ENCODE measurements at regions not wholly inside any gene's neighbourhood (a gene's known extent, or its start where the extent isn't known, plus 50 kb on each side); places are given as distances from the start of the nearest gene placed in this dataset.

DNA sequence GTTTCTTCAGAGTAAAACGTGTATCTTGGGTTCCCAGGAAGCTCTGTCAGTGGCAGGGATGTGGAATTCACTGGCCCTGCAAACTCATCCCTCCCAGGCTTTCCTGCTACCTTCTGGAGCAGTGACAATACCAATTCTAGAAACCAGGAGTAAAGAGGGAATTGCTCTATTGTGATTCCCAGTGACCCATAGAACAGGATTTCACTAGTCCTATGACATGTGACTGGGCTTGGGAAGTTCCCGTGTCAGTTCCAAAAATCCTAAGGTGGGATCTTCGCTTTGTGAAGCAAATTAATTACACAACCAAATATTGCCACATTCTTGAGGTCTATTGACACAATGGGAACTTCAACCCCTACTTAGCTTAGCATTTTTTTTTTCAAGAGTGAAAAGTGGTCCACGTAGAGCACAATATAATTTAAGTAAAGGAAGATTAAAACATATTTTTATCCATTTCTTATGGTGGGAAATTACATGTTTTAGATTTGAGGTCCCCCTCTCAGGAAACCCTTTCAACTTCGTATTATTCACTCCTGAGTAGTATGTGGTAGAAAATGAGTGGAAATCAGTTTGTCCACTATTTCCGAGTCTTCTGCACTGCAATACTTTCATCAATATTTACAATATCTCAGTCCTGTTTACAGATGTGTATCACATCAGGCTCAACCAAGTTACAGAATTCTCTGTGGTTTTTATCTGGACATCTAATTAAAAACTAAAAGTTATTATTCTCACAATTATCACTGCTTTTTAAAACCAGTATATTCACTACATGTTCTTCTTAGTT, 88.9 kb upstream of the SOX5 start (continued):
- TF ChIP-seq ARID4A (CRISPR knock-in tag; IDR thresholded peaks at IDR 0.05; ENCODE audit: borderline replicate concordance) (peak; percentile 49; the same call in 1 of the 2 replicates), TBX3 (IDR thresholded peaks at IDR 0.05; ENCODE audit: borderline replicate concordance) (peak; percentile 41; the same call in 1 of the 2 replicates), MED1 (CRISPR knock-in tag; IDR thresholded peaks at IDR 0.05) (peak; percentile 87), FOXK1 (CRISPR knock-in tag; IDR thresholded peaks at IDR 0.05; ENCODE audit: borderline replicate concordance, low read depth) (peak; percentile 29; the same call in 1 of the 2 replicates), MTA3 (CRISPR knock-in tag; IDR thresholded peaks at IDR 0.05) (no peak), ZNF414 (CRISPR knock-in tag; IDR thresholded peaks at IDR 0.05) (0 out of 2 replicates have a peak, but pooled peaks have one; percentile 39), NR2F6 (IDR thresholded peaks at IDR 0.05) (peak; percentile 75), NR2F6 (CRISPR knock-in tag; IDR thresholded peaks at IDR 0.05) (peak; percentile 33; the same call in 1 of the 2 replicates), ZNF101 (CRISPR knock-in tag; IDR thresholded peaks at IDR 0.05; ENCODE audit: borderline replicate concordance, low read depth) (no peak), HOXA3 (CRISPR knock-in tag; IDR thresholded peaks at IDR 0.05) (peak; percentile 50), NFATC3 (CRISPR knock-in tag; IDR thresholded peaks at IDR 0.05) (no peak), ZNF317 (CRISPR knock-in tag; IDR thresholded peaks at IDR 0.05) (0 out of 2 replicates have a peak, but pooled peaks have one; percentile 40), TEF (CRISPR knock-in tag; IDR thresholded peaks at IDR 0.05) (peak; percentile 47; the same call in 1 of the 2 replicates), ZBTB26 (CRISPR knock-in tag; IDR thresholded peaks at IDR 0.05; ENCODE audit: borderline replicate concordance) (peak; percentile 99), SMARCE1 (IDR thresholded peaks at IDR 0.05; ENCODE audit: borderline replicate concordance) (no peak)
- TF ChIP-seq, protein P1, sequence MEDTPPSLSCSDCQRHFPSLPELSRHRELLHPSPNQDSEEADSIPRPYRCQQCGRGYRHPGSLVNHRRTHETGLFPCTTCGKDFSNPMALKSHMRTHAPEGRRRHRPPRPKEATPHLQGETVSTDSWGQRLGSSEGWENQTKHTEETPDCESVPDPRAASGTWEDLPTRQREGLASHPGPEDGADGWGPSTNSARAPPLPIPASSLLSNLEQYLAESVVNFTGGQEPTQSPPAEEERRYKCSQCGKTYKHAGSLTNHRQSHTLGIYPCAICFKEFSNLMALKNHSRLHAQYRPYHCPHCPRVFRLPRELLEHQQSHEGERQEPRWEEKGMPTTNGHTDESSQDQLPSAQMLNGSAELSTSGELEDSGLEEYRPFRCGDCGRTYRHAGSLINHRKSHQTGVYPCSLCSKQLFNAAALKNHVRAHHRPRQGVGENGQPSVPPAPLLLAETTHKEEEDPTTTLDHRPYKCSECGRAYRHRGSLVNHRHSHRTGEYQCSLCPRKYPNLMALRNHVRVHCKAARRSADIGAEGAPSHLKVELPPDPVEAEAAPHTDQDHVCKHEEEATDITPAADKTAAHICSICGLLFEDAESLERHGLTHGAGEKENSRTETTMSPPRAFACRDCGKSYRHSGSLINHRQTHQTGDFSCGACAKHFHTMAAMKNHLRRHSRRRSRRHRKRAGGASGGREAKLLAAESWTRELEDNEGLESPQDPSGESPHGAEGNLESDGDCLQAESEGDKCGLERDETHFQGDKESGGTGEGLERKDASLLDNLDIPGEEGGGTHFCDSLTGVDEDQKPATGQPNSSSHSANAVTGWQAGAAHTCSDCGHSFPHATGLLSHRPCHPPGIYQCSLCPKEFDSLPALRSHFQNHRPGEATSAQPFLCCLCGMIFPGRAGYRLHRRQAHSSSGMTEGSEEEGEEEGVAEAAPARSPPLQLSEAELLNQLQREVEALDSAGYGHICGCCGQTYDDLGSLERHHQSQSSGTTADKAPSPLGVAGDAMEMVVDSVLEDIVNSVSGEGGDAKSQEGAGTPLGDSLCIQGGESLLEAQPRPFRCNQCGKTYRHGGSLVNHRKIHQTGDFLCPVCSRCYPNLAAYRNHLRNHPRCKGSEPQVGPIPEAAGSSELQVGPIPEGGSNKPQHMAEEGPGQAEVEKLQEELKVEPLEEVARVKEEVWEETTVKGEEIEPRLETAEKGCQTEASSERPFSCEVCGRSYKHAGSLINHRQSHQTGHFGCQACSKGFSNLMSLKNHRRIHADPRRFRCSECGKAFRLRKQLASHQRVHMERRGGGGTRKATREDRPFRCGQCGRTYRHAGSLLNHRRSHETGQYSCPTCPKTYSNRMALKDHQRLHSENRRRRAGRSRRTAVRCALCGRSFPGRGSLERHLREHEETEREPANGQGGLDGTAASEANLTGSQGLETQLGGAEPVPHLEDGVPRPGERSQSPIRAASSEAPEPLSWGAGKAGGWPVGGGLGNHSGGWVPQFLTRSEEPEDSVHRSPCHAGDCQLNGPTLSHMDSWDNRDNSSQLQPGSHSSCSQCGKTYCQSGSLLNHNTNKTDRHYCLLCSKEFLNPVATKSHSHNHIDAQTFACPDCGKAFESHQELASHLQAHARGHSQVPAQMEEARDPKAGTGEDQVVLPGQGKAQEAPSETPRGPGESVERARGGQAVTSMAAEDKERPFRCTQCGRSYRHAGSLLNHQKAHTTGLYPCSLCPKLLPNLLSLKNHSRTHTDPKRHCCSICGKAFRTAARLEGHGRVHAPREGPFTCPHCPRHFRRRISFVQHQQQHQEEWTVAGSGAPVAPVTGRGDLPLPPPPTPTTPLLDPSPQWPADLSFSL (CRISPR knock-in tag; IDR thresholded peaks at IDR 0.05), result peak; percentile 60; the same call in 1 of the 2 replicates

Data from HepG2 (cell line).